Effector memory CD4-positive, alpha-beta T cell (primary cell): ENCODE measurements at regions not wholly inside any gene's neighbourhood (a gene's known extent, or its start where the extent isn't known, plus 50 kb on each side); places are given as distances from the start of the nearest gene placed in this dataset.
"Not testable (repeated sequence)": the region's sequence is repeated elsewhere in the genome, so short reads cannot be mapped to it uniquely, and the experiment has no call there.

ENCODE experiments used
- DNase-seq, 3 donors: peaks; one replicate each; pipeline ENCODE4 v3.0.0-alpha.2; 2020
- H3K27ac ChIP-seq: 2 replicates; pipeline ENCODE4 v1.7.0; 2013; ENCODE audit warnings: mild to moderate bottlenecking, low read length, moderate library complexity; ENCODE audit not compliant: insufficient read depth, poor library complexity, severe bottlenecking
- H3K27me3 ChIP-seq: replicated peaks from 2 replicates; pipeline ENCODE4 v1.7.0; 2013; ENCODE audit warnings: mild to moderate bottlenecking, low read length; ENCODE audit not compliant: insufficient read depth, control insufficient read depth, poor library complexity, severe bottlenecking
- H3K36me3 ChIP-seq: 2 replicates; pipeline ENCODE4 v1.7.0; 2013; ENCODE audit warnings: mild to moderate bottlenecking, low read length, moderate library complexity; ENCODE audit not compliant: control insufficient read depth, insufficient read depth
- H3K4me1 ChIP-seq: 2 replicates; pipeline ENCODE4 v1.7.0; 2013; ENCODE audit warnings: low read length, mild to moderate bottlenecking; ENCODE audit not compliant: control insufficient read depth, insufficient read depth, poor library complexity, severe bottlenecking
- H3K4me3 ChIP-seq: 2 replicates; pipeline ENCODE4 v1.7.0; 2013; ENCODE audit warnings: low read length, low read depth, mild to moderate bottlenecking; ENCODE audit not compliant: insufficient read depth, poor library complexity, severe bottlenecking
- H3K9me3 ChIP-seq: 2 replicates; pipeline ENCODE4 v1.7.0; 2013; ENCODE audit warnings: mild to moderate bottlenecking, low read length, moderate library complexity; ENCODE audit not compliant: control insufficient read depth

- H3K4me1 ChIP-seq, H3K27me3 ChIP-seq, H3K9me3 ChIP-seq, H3K4me3 ChIP-seq, DNase-seq, H3K27ac ChIP-seq, H3K36me3 ChIP-seq: not testable (repeated sequence)
These were observed 212.6 kb upstream of the FRG1 start for GRCh38 chr4:189727982-189728638.

DNA sequence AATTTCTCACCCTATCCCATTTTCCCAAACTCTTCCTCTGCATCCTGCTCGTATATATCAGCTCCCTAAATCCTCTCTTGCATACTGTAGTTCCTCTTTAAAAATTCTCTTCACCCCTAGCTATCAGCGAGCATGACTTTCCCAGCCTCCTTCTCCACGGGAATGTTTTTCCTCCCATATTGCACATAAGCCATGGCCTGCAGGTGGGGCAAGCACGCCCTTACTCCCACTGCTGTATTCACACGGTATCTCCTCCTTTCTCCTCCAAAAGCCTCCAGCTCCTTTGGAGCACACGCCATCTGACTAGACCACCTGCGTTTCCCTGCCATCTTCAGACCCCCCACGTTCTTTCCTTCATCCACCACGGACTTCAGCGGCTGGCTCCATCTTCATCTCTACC, 208.7 kb upstream of the FRG1 start:
- not testable (repeated sequence) for H3K27me3 ChIP-seq, H3K4me1 ChIP-seq, H3K27ac ChIP-seq, H3K9me3 ChIP-seq, DNase-seq, H3K36me3 ChIP-seq, H3K4me3 ChIP-seq

GRCh38 chr4:189733507-189733906, 207.2 kb upstream of the FRG1 start:
- H3K36me3 ChIP-seq, DNase-seq, H3K27ac ChIP-seq, H3K4me3 ChIP-seq, H3K9me3 ChIP-seq, H3K27me3 ChIP-seq, H3K4me1 ChIP-seq: not testable (repeated sequence)

- H3K4me3 ChIP-seq, H3K36me3 ChIP-seq, H3K4me1 ChIP-seq, H3K9me3 ChIP-seq, H3K27me3 ChIP-seq, H3K27ac ChIP-seq, DNase-seq: not testable (repeated sequence)
These were observed 205.9 kb upstream of the FRG1 start for GRCh38 chr4:189734648-189735267.

GRCh38 chr4:189736656-189737055, 204.0 kb upstream of the FRG1 start:
- not testable (repeated sequence) for H3K27ac ChIP-seq, H3K4me3 ChIP-seq, H3K36me3 ChIP-seq, H3K27me3 ChIP-seq, H3K4me1 ChIP-seq, H3K9me3 ChIP-seq, DNase-seq

DNA sequence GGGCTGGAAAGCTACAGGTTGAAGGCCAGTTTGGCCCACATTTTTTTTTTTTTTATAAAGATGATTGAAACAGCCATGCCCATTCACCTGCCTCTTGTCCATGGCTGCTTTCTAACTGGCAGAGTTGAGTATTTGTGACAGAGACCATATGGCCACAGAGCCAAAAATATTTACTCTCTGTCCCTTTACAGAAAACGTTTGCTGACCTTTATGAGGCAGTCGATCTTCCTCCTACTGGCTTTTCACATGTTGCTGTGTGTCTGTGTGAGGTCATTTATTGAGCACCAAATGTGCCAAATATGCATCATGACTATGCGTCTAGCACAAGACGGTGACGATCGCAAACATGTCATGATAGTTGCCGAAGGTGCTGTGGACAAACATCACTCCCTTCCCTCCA, 200.6 kb upstream of the FRG1 start:
- not testable (repeated sequence) for H3K4me3 ChIP-seq, H3K27ac ChIP-seq, H3K36me3 ChIP-seq, H3K4me1 ChIP-seq, H3K27me3 ChIP-seq, DNase-seq, H3K9me3 ChIP-seq

GRCh38 chr4:189740873-189741272, 199.8 kb upstream of the FRG1 start:
- no peak overlapping the region for H3K4me3 ChIP-seq
- H3K9me3 ChIP-seq = no peaks in the 10 kb centered on the region
- H3K4me1 ChIP-seq = no peaks in the 10 kb centered on the region
- no peaks in the 10 kb centered on the region for H3K36me3 ChIP-seq
- no peaks in the 10 kb centered on the region for H3K27me3 ChIP-seq
- no peak for DNase-seq
- no peak overlapping the region for H3K27ac ChIP-seq

DNA sequence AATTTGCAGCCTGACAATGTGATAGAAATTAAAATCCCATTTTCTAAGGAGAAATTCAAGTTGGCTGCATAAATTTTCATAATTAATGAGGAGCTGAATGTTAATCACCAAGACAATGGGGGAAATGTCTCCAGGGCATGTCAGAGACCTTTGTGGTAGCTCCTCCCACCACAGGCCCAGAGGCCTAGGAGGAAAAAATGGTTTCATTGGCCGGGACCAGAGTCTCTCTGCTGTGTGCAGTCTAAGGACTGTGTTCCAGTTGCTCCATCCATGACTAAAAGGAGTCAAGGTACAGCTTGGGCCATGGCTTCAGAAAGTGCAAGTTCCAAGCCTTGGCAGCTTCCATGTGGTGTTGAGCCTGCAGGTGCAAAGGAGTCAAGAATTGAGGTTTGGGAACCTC, 187.6 kb upstream of the FRG1 start:
- not testable (repeated sequence) for H3K9me3 ChIP-seq, DNase-seq, H3K36me3 ChIP-seq, H3K27me3 ChIP-seq, H3K4me3 ChIP-seq, H3K27ac ChIP-seq, H3K4me1 ChIP-seq

- H3K9me3 ChIP-seq = no peaks in the 10 kb centered on the region
- no peak for DNase-seq
- H3K4me3 ChIP-seq = no peak overlapping the region
- H3K27me3 ChIP-seq = no peaks in the 10 kb centered on the region
- H3K36me3 ChIP-seq = no peaks in the 10 kb centered on the region
- H3K4me1 ChIP-seq = no peaks in the 10 kb centered on the region
- no peak overlapping the region for H3K27ac ChIP-seq
These were observed 177.1 kb upstream of the FRG1 start for GRCh38 chr4:189763583-189763982.

DNA sequence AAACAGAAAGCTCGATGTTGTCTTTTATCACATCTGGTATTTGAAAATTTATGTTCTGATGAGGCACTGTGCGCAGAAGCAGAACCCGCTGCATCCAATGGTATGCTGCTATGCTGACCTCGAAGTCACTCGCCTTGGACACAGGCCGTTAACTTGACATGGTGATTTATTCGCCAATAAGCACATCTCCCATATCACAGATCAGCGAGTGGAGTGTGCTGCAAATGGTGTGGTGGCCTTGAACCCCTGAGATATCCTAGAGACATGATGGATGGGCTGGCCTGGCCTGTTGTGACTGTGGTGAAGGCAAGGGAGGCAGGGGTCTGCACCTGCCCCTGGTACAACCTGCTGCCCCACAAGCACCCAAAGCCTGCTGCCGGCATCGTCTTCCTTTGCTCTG, 175.4 kb upstream of the FRG1 start:
- Histone ChIP-seq H3K36me3 (no peaks in the 10 kb centered on the region), H3K27ac (no peak overlapping the region), H3K9me3 (no peaks in the 10 kb centered on the region), H3K4me1 (no peaks in the 10 kb centered on the region), H3K27me3 (no peaks in the 10 kb centered on the region), H3K4me3 (no peak overlapping the region)
- DNase-seq = no peak
